HG03354 (cell line): ENCODE measurements at regions not wholly inside any gene's neighbourhood (a gene's known extent, or its start where the extent isn't known, plus 50 kb on each side); places are given as distances from the start of the nearest gene placed in this dataset.
"Not testable (repeated sequence)": the region's sequence is repeated elsewhere in the genome, so short reads cannot be mapped to it uniquely, and the experiment has no call there.

ENCODE experiments used
- ATAC-seq: cut with Tn5 transposase; IDR thresholded peaks from one replicate; pipeline ENCODE4 v1.9.1; 2021; ENCODE audit warnings: mild to moderate bottlenecking; ENCODE audit not compliant: unreplicated experiment, poor library complexity, severe bottlenecking

DNA sequence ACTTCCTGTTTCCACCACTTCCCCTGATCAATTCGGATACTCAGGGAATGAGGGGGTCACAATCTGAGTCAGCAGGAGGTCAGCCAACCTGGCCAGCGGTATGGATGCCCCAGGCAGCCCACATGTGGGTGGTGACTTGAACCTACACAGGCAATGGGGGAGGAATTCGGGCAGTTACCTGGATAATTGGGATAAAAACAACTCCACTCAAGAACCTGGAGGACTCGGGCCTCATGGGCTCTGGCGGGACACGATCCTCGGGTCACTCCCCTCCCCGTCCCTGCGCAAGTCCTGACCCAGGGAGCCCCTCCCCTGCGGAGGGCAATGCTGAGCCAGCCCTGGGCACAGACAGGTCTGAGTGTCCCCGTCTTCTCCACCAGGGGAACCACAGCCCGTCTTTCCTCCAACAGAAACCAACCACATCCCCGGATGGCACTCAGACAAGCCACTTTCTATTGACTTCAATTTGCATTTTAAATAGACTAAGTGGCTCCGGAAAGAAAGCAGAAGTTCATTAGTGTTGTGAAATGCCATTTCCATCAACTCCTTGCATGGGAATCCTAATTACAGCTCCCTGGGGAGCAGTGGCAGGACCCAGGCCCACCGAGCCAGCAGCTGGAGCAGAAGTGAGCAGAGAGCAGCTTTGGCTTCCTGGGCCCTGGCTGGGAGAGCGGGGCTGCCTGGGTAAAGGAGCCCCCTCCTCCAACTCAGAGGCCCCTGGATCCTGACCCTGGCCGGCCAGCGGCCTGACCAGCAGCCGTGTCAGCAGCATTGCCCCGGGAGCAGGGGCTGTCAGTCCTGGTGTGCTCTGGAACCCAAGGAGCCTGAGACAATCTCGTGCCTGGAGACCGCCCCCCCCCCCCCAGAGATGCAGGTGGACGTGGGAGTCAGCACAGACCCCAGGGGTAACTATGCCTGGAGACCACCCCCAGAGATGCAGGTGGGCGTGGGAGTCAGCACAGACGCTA, 374.1 kb downstream of the ADGRD1 start:
- no peak for ATAC-seq

DNA sequence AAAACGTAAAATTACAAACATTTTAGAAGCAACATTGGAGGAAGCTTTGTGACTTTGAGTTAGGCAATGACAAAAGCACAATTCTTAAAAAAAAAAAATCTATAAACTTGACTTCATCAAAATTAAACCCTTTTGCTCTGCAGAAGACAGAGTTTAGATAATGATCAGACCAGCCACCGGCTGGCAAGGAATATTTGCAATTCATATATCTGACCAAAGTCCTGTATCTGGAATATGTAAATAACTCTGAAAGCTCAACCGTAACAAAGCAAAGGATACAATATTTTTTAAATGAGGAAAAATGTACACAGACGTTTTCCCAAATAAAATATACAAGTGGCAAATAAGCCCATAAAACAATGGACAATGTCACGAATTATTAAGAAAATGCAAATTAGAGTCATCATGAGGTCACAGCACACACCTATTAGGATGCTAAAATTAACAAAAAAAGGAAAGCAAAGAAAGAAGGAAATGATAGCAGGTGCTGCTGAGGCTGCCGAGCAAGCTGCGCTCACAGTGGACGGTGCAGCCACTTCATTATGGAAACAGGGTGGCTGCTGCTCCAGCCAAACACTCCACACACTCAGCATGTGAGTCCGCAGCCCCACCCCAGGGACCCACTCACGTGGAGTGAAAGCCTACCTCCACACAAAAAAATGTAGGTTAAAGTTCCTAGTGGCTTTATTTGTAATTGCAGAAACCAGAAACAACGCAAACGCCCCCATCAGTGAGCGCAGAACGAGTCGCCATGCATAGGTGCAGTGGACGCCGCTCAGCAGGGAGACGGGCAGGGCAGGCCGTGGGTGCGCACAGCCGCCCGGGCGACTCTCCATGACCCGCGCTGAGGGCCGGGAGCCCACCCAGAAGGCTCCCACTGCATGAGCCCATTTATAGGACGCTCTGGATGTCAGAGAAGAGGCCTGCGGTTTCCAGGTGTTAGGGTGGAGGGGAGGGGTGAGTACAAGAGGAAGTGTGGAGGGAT, 375.4 kb downstream of the ADGRD1 start:
- not testable (repeated sequence) for ATAC-seq

DNA sequence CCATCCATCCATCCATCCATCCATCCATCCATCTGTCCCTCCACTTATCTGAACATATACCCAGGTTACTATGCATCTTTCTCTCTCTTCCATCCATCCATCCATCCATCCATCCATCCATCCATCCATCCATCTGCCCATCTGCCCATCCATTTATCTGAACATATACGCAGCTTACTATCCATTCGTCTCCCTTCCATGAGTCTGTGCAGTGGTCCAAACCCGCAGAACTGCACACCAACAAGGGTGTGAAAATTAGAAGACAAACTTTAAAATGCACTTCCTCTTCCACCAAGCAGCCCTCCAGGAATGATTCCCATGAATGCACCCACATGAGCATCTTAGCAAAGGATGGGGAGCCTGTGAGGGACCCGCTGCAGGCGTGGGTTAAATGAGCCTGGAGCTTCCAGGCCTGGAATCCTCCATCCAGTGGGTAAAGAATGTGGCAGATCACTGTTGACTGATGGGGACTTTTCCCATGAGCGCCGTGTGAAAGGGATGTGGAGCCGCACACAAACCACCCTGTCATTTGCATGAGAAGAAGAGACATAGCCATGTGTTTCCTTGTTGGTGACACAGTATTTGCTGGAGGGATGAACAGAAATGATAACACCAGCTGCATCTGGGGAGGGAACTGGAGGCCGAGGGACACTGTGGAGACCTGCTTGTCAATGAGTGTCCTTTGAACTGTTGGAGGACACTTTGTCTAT, 376.6 kb downstream of the ADGRD1 start:
- ATAC-seq, result no peak

DNA sequence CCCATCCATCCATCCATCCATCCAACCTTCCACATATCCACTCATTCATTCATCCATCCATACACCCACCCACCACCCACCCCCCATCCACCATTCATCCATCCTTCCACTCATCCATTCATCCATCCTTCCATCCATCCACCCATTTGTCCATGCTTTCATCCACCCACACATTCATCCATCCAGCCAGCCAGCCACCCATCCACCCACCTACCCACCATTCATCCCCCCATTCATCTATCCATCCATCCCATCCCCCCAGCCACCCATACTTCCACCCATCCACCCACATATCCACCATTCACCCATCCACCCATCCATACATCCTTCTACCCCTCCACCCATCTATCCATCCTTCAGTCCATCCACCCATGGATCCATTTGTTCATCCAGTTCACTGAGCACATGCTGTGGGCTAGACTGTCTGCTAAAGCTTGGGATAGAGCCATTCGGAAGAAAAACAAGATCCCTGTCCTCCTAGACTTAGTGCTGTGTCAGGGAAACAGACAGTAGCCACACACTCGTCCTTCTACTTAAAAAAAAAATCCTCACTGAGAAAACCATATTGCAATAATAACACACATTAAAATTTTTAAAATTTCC, 377.5 kb downstream of the ADGRD1 start:
- no peak for ATAC-seq

DNA sequence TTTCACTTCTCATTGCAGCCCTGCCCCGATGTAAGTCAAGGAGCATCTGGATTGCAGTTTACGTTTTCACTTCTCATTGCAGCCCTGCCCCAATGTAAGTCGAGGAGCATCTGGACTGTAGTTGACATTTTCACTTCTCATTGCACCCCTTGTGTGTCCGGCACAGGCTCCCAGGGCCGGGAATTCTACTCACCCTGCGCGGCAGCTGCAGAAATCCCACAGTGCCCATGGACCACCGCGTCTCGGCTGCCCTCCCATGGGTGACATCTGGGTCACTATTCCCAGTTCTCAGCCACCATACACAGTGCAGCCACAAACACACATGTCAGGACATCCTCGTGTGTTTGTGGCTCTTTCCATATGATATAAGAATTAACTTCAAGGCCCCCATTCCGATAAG, 378.5 kb downstream of the ADGRD1 start:
- no peak for ATAC-seq

DNA sequence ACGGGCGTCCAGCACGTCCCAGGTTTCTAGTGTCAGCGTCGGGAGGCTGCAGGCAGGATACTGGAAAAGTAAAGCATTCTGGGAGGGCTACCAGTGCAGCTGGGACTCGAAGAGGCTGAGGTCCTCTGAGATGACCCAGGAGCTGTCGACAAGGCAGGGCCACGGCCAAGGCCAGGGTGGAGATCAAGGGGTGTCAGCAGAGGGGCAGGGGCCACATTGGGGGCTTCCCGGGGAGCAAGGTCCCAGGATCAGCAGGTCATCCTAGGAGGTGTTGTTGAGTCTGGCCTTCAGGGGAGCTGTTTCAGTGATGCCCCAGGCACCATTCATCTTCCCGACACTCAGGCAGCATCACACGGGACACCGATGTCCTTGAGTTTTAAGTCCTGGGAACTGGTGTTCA, 377.8 kb upstream of the SFSWAP start:
- ATAC-seq, result no peak

DNA sequence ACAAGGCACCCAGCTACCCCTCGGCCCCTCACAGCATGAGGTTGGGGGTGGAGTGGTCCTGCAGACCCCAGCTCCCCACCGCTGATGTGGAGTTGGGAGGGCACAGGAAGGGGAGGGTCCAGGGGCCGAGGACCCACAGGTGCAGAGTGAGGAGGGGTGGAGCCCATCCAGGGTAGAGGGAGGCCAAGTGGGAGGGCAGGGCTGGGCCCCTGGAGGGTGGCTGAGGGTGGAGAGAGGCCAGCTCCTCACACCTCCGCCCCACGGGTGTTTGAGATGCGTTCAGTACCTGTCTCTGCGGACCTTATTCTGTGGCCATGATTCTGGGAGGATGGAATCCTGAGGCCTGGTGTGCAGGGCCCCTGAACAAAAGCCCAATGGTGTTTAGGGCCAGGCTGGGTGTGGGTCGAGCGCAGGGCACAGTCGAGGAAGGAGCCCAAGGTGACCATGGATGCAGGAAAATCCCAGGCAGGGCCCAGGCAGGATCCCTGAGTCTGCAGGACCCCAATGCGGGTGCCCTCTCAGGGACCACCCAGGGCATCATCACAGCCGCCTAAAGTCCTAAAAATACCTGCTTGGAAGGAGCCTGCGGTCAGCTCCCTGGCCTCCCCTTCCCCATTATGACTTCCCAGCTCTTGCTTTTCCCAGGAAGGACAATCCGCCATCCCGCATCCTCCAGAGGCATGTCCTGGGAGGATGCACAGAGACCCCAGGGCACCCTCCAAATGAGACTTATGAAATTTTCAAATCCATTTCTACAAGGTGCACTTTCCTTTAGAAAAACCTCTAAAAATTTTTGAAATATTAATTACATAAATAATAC, 377.1 kb upstream of the SFSWAP start:
- no peak for ATAC-seq

DNA sequence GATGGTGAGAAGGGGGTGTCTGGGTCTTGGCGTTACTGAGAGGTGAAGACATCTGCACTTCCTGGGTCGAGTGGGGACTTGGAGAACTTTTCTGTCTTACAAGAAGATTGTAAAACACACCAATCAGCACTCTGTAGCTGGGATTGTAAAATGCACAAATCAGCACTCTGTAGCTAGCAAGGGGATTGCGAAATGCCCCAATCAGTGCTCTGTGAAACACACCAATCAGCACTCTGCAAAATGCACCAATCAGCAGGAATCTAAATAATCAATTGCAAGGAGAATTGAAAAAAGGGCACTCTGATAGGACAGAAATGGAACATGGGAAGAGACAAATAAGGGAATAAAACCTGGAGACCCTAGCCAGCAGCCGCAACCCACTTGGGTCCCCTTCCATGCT, 376.1 kb upstream of the SFSWAP start:
- ATAC-seq, result no peak

DNA sequence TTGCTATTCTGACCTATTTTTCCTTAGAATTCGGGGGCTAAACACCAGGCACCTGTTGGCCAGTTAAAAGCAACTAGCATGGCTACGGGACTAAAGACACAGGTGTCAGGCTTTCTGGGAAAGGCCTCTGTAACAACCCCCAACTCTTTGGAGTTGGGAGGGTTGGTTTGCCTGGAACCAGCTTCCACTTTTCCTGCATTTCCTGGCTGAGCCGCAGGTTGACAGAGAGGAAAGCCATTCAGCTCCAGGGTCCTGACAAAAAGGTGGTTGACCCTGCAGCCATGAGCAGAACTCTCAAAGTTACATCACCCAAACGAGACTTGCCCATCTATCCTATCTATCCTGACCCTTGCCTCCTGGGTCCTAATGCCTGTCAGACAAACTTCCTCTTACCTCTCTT, 375.4 kb upstream of the SFSWAP start:
- ATAC-seq, result no peak

DNA sequence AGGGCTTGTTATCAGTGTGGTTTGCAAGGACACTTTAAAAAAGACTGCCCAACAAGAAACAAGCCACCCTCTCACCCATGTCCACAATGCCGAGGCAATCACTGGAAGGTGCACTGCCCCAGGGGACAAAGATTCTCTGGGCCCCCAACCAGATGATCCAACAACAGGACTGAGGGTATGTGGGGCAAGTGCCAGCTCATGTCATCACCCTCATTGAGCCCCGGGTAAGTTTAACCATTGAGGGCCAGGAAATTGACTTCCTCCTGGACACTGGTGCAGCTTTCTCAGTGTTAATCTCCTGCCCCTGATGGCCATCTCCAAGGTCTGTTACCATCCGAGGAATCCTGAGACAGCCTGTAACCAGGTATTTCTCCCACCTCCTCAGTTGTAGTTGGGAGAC, 373.0 kb upstream of the SFSWAP start:
- not testable (repeated sequence) for ATAC-seq

DNA sequence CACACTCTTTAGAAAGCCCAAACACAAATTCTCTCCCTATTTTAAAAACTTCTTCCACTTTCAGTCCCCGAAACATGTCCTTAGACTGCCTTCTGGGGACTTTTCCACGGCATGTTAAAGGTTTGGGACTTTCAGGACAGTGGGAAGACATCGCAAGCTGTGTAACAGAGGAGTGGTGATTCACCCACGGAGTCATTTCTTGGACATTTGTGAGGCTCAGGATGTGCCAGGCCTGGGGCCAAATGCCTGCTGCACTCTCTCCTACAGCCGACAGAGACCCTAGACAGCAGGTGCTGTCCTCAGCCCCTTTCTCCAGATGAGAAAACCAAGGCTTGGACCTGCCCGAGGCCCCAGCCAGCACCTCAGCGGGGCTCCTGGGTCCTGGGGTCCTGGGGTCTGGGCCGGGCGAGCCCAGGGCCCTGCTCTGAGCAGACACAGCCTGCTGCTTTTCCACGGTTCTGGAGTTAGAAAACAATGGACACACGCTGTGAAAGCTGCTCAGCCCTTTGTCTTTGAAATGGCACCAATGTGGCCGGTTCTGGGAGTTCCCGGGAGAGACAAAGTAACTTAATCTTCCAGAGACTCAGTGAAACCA, 370.2 kb upstream of the SFSWAP start:
- ATAC-seq, result no peak

DNA sequence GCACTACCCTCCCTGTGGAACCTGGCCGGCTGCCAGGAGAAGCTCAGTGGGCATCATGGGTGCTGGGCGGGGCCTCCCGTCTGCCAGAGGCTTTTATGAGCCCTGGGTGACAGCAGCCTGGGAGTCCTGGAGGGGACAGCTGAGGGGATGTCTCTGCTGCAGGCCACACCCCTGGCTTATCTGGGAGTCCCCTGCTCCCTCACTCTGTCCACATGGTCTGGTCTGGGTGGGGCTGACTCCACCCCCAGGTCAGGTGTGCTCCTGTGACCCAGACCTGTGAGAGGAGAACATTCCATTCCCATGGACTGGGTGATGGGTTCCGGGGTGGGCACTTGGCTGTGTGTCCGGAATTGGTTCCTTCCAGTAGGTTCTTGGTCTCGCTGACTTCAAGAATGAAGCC, 369.3 kb upstream of the SFSWAP start:
- ATAC-seq, result not testable (repeated sequence)

DNA sequence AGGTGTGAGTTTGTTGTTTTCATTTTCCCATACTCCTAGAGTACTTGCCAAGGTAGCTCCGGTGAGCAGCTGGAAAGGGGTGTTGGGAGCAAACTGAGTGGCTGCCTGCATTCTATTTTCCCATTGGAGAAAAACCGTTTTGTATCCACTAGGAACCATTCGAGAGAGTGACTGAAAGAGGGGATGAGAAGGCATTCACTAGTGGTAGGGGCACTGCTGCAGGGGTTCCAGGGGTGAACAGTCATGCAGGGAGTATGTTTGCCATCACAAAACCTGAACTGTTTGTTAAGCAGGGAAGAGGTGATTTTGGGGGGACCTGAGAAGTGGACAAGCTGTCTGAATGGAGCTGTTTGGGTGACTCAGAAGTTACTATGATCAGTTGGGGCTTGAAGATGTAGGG, 367.5 kb upstream of the SFSWAP start:
- not testable (repeated sequence) for ATAC-seq

DNA sequence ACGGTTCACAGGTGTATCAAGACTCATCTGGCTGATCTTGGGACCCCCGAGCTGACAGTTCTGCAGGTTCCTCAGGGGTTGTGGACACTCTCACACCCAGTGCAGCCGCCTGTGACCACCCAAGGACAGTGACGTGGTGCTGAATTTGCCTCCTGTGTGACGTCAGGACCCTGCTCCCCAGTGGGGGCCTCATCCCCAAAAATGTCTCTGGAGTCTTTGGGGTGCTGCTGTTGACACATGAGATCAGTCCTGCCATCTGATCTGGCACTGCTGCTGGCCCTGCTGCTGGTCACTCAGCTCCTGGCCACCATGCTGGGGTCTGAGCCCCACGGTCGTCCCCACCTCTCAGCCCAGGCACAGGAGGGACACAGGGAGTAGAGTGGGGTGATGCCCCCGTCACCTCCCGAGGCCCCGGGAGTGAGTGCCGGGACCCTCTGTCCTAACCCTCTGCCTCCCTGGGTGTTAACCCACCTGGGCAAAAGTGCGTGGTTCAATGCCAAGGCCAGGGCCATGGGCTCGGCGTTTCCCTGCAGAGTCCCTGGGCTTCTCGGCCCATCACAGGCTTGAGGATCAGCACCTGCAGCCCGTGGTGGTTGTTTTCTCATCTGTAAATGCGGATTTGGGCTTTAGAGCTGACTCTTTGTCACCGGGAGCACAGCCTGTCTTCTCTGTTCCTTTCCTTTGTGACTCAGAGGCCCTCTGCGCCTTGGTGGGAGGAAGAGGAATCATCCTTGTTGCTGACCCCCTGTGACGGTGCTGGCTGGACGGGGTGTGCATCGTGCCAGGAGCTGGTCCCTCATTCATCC, 366.0 kb upstream of the SFSWAP start:
- not testable (repeated sequence) for ATAC-seq

DNA sequence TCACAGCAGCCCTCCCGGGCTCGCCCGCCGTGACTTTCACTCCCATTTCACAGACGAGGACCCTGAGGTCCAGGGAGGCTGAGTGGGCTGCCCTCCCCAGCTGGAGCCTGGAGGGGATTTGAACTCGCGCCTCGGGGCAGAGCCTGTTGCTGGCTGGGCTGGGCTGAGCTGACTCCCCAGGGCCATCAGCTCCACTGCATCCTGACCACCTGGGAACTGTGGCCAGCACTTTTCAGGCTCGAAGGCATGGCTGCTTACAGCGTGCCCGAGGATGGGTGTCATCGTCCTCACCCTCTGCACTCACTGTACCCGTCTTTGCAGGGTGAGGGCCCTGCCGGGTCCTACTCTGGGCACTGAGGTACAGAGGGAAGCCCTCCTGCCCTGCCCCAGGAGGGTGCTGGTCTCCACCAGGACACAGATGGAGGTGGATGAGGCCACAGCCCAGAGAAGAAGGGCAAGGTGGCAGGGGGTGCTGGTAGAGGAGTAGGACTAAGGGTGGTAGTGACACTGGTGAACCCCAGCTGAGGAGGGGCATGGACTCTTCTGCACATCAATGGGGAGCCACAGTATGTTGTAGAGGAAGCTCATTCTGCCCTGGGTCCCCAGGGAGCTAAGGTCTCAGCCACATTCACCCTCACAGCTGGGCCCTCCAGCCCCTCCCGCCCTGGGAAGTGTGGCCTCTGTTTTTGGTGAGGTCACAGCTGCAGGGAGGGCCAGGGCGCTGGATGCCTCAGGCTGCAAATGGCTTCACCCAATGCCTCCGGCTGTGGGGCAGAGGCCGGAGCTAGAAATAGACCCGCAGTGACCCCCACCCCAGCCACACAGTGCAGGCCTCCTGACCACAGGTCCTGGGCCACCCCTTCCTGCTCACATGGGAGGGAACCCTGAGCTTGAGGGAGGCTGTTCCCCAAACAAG, 365.1 kb upstream of the SFSWAP start:
- no peak for ATAC-seq

DNA sequence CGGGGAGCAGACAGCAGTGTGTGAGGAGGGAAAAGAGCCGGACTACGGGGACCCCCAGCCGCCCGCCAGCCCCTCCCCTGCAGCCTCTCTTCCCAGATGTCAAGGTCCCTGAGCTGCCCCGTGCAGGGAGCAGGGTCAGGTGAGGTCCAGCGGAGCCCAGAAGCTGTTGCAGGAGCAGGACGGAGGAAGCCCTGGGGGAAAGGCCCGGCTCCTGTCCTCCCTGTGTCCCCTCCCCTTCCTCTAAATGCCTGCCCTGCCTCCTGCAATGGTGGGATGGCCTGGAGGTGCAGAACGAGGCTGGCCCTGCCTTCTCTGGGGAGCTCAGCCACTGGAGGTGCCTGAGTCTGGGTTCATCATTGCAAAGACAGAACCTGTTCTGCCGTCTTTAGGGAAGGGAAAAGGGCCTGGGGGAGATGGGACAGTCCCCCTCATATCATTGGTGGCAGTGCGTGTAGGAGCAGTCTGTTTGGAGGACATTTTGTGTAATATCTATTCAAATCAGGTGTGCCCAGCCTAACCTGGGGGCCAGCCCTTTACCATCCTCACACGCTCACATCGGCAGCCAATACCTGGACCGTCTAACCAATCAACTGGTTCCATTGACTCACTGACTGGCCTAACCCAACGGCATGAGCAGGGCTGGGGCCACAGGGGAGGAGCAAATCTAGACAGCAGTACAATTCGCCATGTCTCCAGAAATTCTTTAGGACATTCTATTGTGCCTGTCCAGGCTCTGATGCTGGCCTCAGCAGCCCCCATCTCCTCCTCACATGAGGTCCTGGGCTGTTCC, 364.1 kb upstream of the SFSWAP start:
- ATAC-seq, result no peak
